ENCODE measurements at regions not wholly inside any gene's neighbourhood (a gene's known extent, or its start where the extent isn't known, plus 50 kb on each side); places are given as distances from the start of the nearest gene placed in this dataset.
"Not testable (repeated sequence)": the region's sequence is repeated elsewhere in the genome, so short reads cannot be mapped to it uniquely, and the experiment has no call there.

GRCh38 chr1:57544345-57544744 lies 120.5 kb upstream of the DAB1 start:
- no peak for DNase-seq (ENCODE audit: extremely low read depth in 1 of 2, low read depth in 1 of 2)

- DNase-seq (ENCODE audit: extremely low read depth in 1 of 2, low read depth in 1 of 2) = no peak
These were observed 113.0 kb upstream of the DAB1 start for GRCh38 chr1:57536749-57537423.

GRCh38 chr1:57532299-57532698 lies 108.4 kb upstream of the DAB1 start:
- DNase-seq (ENCODE audit: extremely low read depth in 1 of 2, low read depth in 1 of 2) = no peak

GRCh38 chr1:57530911-57531260 lies 107.0 kb upstream of the DAB1 start:
- DNase-seq (ENCODE audit: extremely low read depth in 1 of 2, low read depth in 1 of 2) = not testable (repeated sequence)

GRCh38 chr1:57530206-57530910 lies 106.5 kb upstream of the DAB1 start:
- DNase-seq (ENCODE audit: extremely low read depth in 1 of 2, low read depth in 1 of 2) = no peak

GRCh38 chr1:57522575-57522974 lies 98.7 kb upstream of the DAB1 start:
- no peak for DNase-seq (ENCODE audit: extremely low read depth in 1 of 2, low read depth in 1 of 2)

- DNase-seq (ENCODE audit: extremely low read depth in 1 of 2, low read depth in 1 of 2) = no peak
These were observed 97.1 kb upstream of the DAB1 start for GRCh38 chr1:57520743-57521515.

GRCh38 chr1:57518496-57518895 lies 94.6 kb upstream of the DAB1 start:
- no peak for DNase-seq (ENCODE audit: extremely low read depth in 1 of 2, low read depth in 1 of 2)

GRCh38 chr1:57517587-57518374 lies 93.9 kb upstream of the DAB1 start:
- no peak for DNase-seq (ENCODE audit: extremely low read depth in 1 of 2, low read depth in 1 of 2)

GRCh38 chr1:57512386-57512785 lies 88.5 kb upstream of the DAB1 start:
- DNase-seq (ENCODE audit: extremely low read depth in 1 of 2, low read depth in 1 of 2) = no peak

GRCh38 chr1:57506941-57507340 lies 83.1 kb upstream of the DAB1 start:
- no peak for DNase-seq (ENCODE audit: extremely low read depth in 1 of 2, low read depth in 1 of 2)

GRCh38 chr1:57503337-57503736 lies 79.5 kb upstream of the DAB1 start:
- no peak for DNase-seq (ENCODE audit: extremely low read depth in 1 of 2, low read depth in 1 of 2)

- DNase-seq (ENCODE audit: extremely low read depth in 1 of 2, low read depth in 1 of 2) = no peak
These were observed 76.4 kb upstream of the DAB1 start for GRCh38 chr1:57500136-57500830.

- no peak for DNase-seq (ENCODE audit: extremely low read depth in 1 of 2, low read depth in 1 of 2)
These were observed 70.7 kb upstream of the DAB1 start for GRCh38 chr1:57494530-57495079.

GRCh38 chr1:57492586-57493226 lies 68.8 kb upstream of the DAB1 start:
- no peak for DNase-seq (ENCODE audit: extremely low read depth in 1 of 2, low read depth in 1 of 2)

- no peak for DNase-seq (ENCODE audit: extremely low read depth in 1 of 2, low read depth in 1 of 2)
These were observed 65.6 kb upstream of the DAB1 start for GRCh38 chr1:57489358-57490036.

GRCh38 chr1:57485643-57486042 lies 61.8 kb upstream of the DAB1 start:
- no peak for DNase-seq (ENCODE audit: extremely low read depth in 1 of 2, low read depth in 1 of 2)

GRCh38 chr1:57483954-57484353 lies 60.1 kb upstream of the DAB1 start:
- no peak for DNase-seq (ENCODE audit: extremely low read depth in 1 of 2, low read depth in 1 of 2)

GRCh38 chr1:57479471-57479870 lies 55.6 kb upstream of the DAB1 start:
- no peak for DNase-seq (ENCODE audit: extremely low read depth in 1 of 2, low read depth in 1 of 2)
